Mammary epithelial cell (primary cell): ENCODE measurements at regions not wholly inside any gene's neighbourhood (a gene's known extent, or its start where the extent isn't known, plus 50 kb on each side); places are given as distances from the start of the nearest gene placed in this dataset.

Experiments used
- CTCF ChIP-seq, 2 donors: IDR thresholded peaks in 1 of 2; conservative IDR thresholded peaks in 1 of 2; 2 replicates each; pipeline ENCODE4 v1.5.1; 2011 to 2012; ENCODE audit warnings: inconsistent platforms in 2 of 2, low read length in 2 of 2, mild to moderate bottlenecking in 2 of 2, control low read depth in 1 of 2, low read depth in 1 of 2; ENCODE audit not compliant: insufficient read depth in 1 of 2; ENCODE audit errors: extremely low read depth in 1 of 2
- EZH2 ChIP-seq: IDR thresholded peaks from 2 replicates; pipeline ENCODE4 v1.6.1; 2012; ENCODE audit warnings: low read length, inconsistent platforms, borderline replicate concordance

- no peak for TF ChIP-seq CTCF (conservative IDR thresholded peaks at IDR 0.05 in 1 of 2, IDR thresholded peaks at IDR 0.05 in 1 of 2; ENCODE audit: extremely low read depth in 1 of 2, insufficient read depth in 1 of 2, low read depth in 1 of 2, low read length in 2 of 2)
- TF ChIP-seq EZH2 = no peak
Measured at GRCh38 chr2:153595939-153596338, 117.4 kb upstream of the RPRM start.
